CD4-positive, alpha-beta T cell treated with Interleukin-4 for 4 hours (primary cell): ENCODE measurements at regions not wholly inside any gene's neighbourhood (a gene's known extent, or its start where the extent isn't known, plus 50 kb on each side); places are given as distances from the start of the nearest gene placed in this dataset.

Experiments
- DNase-seq: peaks from one replicate; pipeline ENCODE4 v3.0.0-alpha.2; 2020

GRCh38 chr2:22885245-22885644 lies 499.7 kb upstream of the KLHL29 start:
- no peak for DNase-seq

GRCh38 chr2:22887426-22887825 lies 497.6 kb upstream of the KLHL29 start:
- DNase-seq = no peak

GRCh38 chr2:22887845-22888244 lies 497.1 kb upstream of the KLHL29 start:
- no peak for DNase-seq

- DNase-seq = no peak
Measured at GRCh38 chr2:22890132-22890531, 494.8 kb upstream of the KLHL29 start.

GRCh38 chr2:22893761-22894517 lies 491.0 kb upstream of the KLHL29 start:
- DNase-seq = no peak

GRCh38 chr2:22894761-22895160 lies 490.2 kb upstream of the KLHL29 start:
- DNase-seq = no peak

GRCh38 chr2:22897428-22897827 lies 487.6 kb upstream of the KLHL29 start:
- DNase-seq = no peak

- DNase-seq = no peak
Measured at GRCh38 chr2:22900674-22901073, 484.3 kb upstream of the KLHL29 start.

GRCh38 chr2:22901471-22902179 lies 483.4 kb upstream of the KLHL29 start:
- no peak for DNase-seq

- DNase-seq = no peak
Measured at GRCh38 chr2:22902180-22902550, 482.8 kb upstream of the KLHL29 start.

- DNase-seq = no peak
Measured at GRCh38 chr2:22902662-22903165, 482.3 kb upstream of the KLHL29 start.

GRCh38 chr2:22903616-22904015 lies 481.4 kb upstream of the KLHL29 start:
- DNase-seq = no peak

GRCh38 chr2:22904126-22904684 lies 480.8 kb upstream of the KLHL29 start:
- no peak for DNase-seq

- DNase-seq = no peak
Measured at GRCh38 chr2:22907330-22907729, 477.6 kb upstream of the KLHL29 start.

- no peak for DNase-seq
Measured at GRCh38 chr2:22912398-22912797, 472.6 kb upstream of the KLHL29 start.

- DNase-seq = no peak
Measured at GRCh38 chr2:22929998-22930397, 455.0 kb upstream of the KLHL29 start.

GRCh38 chr2:22930781-22931180 lies 454.2 kb upstream of the KLHL29 start:
- DNase-seq = no peak

- DNase-seq = no peak
Measured at GRCh38 chr2:22932288-22932687, 452.7 kb upstream of the KLHL29 start.

- DNase-seq = no peak
Measured at GRCh38 chr2:22934747-22935146, 450.2 kb upstream of the KLHL29 start.

- no peak for DNase-seq
Measured at GRCh38 chr2:22942441-22942840, 442.5 kb upstream of the KLHL29 start.

GRCh38 chr2:22944143-22944542 lies 440.8 kb upstream of the KLHL29 start:
- no peak for DNase-seq

- no peak for DNase-seq
Measured at GRCh38 chr2:22946553-22946952, 438.4 kb upstream of the KLHL29 start.

- no peak for DNase-seq
Measured at GRCh38 chr2:22947741-22948140, 437.2 kb upstream of the KLHL29 start.

- DNase-seq = no peak
Measured at GRCh38 chr2:22950431-22950830, 434.5 kb upstream of the KLHL29 start.
